ENCODE measurements at regions not wholly inside any gene's neighbourhood (a gene's known extent, or its start where the extent isn't known, plus 50 kb on each side); places are given as distances from the start of the nearest gene placed in this dataset.

GRCh38 chr22:47240116-47240515 is 477.7 kb downstream of the TBC1D22A start:
- H3K9ac ChIP-seq (ENCODE audit: low read depth, low read length) = no peak overlapping the region
- peaks cover 23% of the 10 kb centered on the region for H3K9me3 ChIP-seq (ENCODE audit: insufficient read depth, low read depth, low read length)
- no peak overlapping the region for H3K4me3 ChIP-seq (ENCODE audit: low read length)
- H3K36me3 ChIP-seq (ENCODE audit: insufficient read depth, low read depth, low read length) = no peaks in the 10 kb centered on the region
- H3K27ac ChIP-seq (ENCODE audit: low read length) = no peak overlapping the region
- H3K27me3 ChIP-seq (ENCODE audit: insufficient read depth, low read length) = no peaks in the 10 kb centered on the region
- no peaks in the 10 kb centered on the region for H3K4me1 ChIP-seq (ENCODE audit: insufficient read depth, low read length)

GRCh38 chr22:47239474-47239860 is 477.0 kb downstream of the TBC1D22A start:
- H3K36me3 ChIP-seq (ENCODE audit: insufficient read depth, low read depth, low read length) = no peaks in the 10 kb centered on the region
- H3K9ac ChIP-seq (ENCODE audit: low read depth, low read length) = no peak overlapping the region
- H3K4me1 ChIP-seq (ENCODE audit: insufficient read depth, low read length) = no peaks in the 10 kb centered on the region
- no peak overlapping the region for H3K4me3 ChIP-seq (ENCODE audit: low read length)
- H3K27ac ChIP-seq (ENCODE audit: low read length) = no peak overlapping the region
- peaks cover 27% of the 10 kb centered on the region for H3K9me3 ChIP-seq (ENCODE audit: insufficient read depth, low read depth, low read length)
- H3K27me3 ChIP-seq (ENCODE audit: insufficient read depth, low read length) = no peaks in the 10 kb centered on the region

DNA sequence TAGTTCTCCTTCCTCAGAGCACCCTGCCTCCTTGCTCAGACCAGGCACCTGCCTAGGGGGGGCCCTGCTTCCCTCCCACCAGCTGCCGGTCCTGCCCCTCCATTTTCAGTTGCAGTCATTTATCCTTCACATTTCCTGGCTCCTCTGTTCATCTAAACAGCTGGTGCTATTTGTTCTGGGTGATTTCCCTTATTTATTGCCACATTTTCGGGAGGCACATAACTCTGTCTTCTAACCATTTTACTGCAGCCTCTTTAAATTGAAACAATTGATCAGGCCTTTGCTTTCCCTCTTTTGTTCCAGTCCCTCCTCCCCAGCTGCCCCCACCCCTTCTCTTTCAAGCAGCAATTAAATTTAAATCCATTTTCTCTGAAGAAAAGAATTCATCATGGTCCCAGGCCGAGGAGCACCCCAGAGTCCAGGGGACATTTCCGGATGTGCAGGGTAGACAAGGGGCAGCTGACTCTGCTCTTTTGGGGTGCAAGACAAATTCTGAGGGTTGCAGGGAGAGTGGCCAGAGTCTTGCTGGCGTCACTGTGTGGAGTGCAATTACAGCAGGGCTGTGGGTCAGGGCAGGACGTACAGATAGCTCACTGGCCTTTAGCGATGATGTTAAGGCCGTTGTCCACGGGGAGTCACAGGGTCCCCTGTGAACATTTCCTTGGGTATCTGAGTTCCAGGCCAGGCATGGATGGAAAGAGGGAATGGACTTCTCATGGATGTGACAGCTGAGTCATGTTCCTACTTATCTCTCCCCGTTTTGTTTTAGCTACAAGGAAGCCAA is 476.4 kb downstream of the TBC1D22A start:
- Histone ChIP-seq H3K27ac (ENCODE audit: low read length) (no peak overlapping the region), H3K4me1 (ENCODE audit: insufficient read depth, low read length) (no peaks in the 10 kb centered on the region), H3K9me3 (ENCODE audit: insufficient read depth, low read depth, low read length) (peaks cover 27% of the 10 kb centered on the region), H3K9ac (ENCODE audit: low read depth, low read length) (no peak overlapping the region), H3K4me3 (ENCODE audit: low read length) (no peak overlapping the region), H3K36me3 (ENCODE audit: insufficient read depth, low read depth, low read length) (no peaks in the 10 kb centered on the region), H3K27me3 (ENCODE audit: insufficient read depth, low read length) (no peaks in the 10 kb centered on the region)

GRCh38 chr22:47237890-47238480 is 475.5 kb downstream of the TBC1D22A start:
- Histone ChIP-seq H3K27me3 (ENCODE audit: insufficient read depth, low read length) (no peaks in the 10 kb centered on the region), H3K36me3 (ENCODE audit: insufficient read depth, low read depth, low read length) (no peaks in the 10 kb centered on the region), H3K4me1 (ENCODE audit: insufficient read depth, low read length) (no peaks in the 10 kb centered on the region), H3K27ac (ENCODE audit: low read length) (no peak overlapping the region), H3K9ac (ENCODE audit: low read depth, low read length) (no peak overlapping the region), H3K4me3 (ENCODE audit: low read length) (no peak overlapping the region), H3K9me3 (ENCODE audit: insufficient read depth, low read depth, low read length) (peaks cover 28% of the 10 kb centered on the region)

GRCh38 chr22:47236718-47237117 is 474.3 kb downstream of the TBC1D22A start:
- H3K27me3 ChIP-seq (ENCODE audit: insufficient read depth, low read length) = no peaks in the 10 kb centered on the region
- no peak overlapping the region for H3K4me3 ChIP-seq (ENCODE audit: low read length)
- H3K36me3 ChIP-seq (ENCODE audit: insufficient read depth, low read depth, low read length) = no peaks in the 10 kb centered on the region
- H3K27ac ChIP-seq (ENCODE audit: low read length) = no peak overlapping the region
- no peak overlapping the region for H3K9ac ChIP-seq (ENCODE audit: low read depth, low read length)
- no peaks in the 10 kb centered on the region for H3K4me1 ChIP-seq (ENCODE audit: insufficient read depth, low read length)
- peaks cover 32% of the 10 kb centered on the region; the same call in 1 of the 2 replicates for H3K9me3 ChIP-seq (ENCODE audit: insufficient read depth, low read depth, low read length)

- H3K9ac ChIP-seq (ENCODE audit: low read depth, low read length) = no peak overlapping the region
- H3K27me3 ChIP-seq (ENCODE audit: insufficient read depth, low read length) = no peaks in the 10 kb centered on the region
- no peaks in the 10 kb centered on the region for H3K36me3 ChIP-seq (ENCODE audit: insufficient read depth, low read depth, low read length)
- peaks cover 38% of the 10 kb centered on the region for H3K9me3 ChIP-seq (ENCODE audit: insufficient read depth, low read depth, low read length)
- no peak overlapping the region for H3K4me3 ChIP-seq (ENCODE audit: low read length)
- H3K27ac ChIP-seq (ENCODE audit: low read length) = no peak overlapping the region
- no peaks in the 10 kb centered on the region for H3K4me1 ChIP-seq (ENCODE audit: insufficient read depth, low read length)
These were observed 473.7 kb downstream of the TBC1D22A start for GRCh38 chr22:47236161-47236560.

- Histone ChIP-seq H3K9ac (ENCODE audit: low read depth, low read length) (no peak overlapping the region), H3K27me3 (ENCODE audit: insufficient read depth, low read length) (no peaks in the 10 kb centered on the region), H3K27ac (ENCODE audit: low read length) (no peak overlapping the region), H3K36me3 (ENCODE audit: insufficient read depth, low read depth, low read length) (no peaks in the 10 kb centered on the region), H3K4me1 (ENCODE audit: insufficient read depth, low read length) (no peaks in the 10 kb centered on the region), H3K4me3 (ENCODE audit: low read length) (no peak overlapping the region), H3K9me3 (ENCODE audit: insufficient read depth, low read depth, low read length) (peaks cover 41% of the 10 kb centered on the region)
These were observed 471.1 kb downstream of the TBC1D22A start for GRCh38 chr22:47233316-47234243.

DNA sequence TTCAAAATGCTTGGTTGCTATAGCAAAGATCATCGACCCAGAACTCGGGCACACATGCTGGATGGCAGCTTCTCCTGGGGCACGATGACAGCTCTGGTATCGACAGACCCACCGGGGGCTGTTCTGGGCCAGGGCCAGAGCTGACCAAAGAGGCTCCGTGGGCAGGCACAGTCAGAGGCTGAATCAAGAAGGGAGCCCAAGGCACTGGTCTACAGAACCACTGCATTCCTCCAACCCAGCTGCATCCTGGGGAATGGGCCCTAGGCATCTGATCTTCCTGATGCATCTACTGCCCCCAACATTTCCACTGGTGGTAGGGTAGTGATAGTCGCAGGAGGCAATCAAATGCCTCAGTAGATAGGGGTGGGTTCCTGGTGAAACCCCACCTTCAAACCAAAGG is 470.3 kb downstream of the TBC1D22A start:
- Histone ChIP-seq H3K36me3 (ENCODE audit: insufficient read depth, low read depth, low read length) (no peaks in the 10 kb centered on the region), H3K9me3 (ENCODE audit: insufficient read depth, low read depth, low read length) (peaks cover 43% of the 10 kb centered on the region), H3K4me1 (ENCODE audit: insufficient read depth, low read length) (no peaks in the 10 kb centered on the region), H3K27ac (ENCODE audit: low read length) (no peak overlapping the region), H3K9ac (ENCODE audit: low read depth, low read length) (no peak overlapping the region), H3K27me3 (ENCODE audit: insufficient read depth, low read length) (no peaks in the 10 kb centered on the region), H3K4me3 (ENCODE audit: low read length) (no peak overlapping the region)

DNA sequence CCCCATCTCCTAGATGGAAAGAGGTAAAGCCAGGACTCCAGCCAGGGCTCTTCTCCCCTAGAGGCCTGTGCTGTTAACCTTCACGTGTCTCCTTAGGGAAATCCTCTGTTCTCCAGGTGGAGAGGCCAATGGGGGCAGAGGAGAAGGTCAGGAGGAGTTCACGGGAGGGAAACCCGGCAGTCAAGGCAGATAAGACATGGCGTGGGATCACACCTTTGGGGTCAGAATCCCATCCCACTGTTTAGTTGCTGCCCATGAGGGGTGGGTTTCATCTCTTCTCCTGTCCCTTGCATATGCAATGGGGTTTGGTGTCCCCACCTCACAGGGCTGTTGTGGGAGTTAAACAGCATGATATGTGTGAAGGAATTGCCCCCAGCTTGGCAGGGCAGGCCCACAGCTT is 469.7 kb downstream of the TBC1D22A start:
- H3K4me3 ChIP-seq (ENCODE audit: low read length) = no peak overlapping the region
- no peaks in the 10 kb centered on the region for H3K4me1 ChIP-seq (ENCODE audit: insufficient read depth, low read length)
- peaks cover 43% of the 10 kb centered on the region for H3K9me3 ChIP-seq (ENCODE audit: insufficient read depth, low read depth, low read length)
- no peak overlapping the region for H3K27ac ChIP-seq (ENCODE audit: low read length)
- H3K9ac ChIP-seq (ENCODE audit: low read depth, low read length) = no peak overlapping the region
- H3K36me3 ChIP-seq (ENCODE audit: insufficient read depth, low read depth, low read length) = no peaks in the 10 kb centered on the region
- H3K27me3 ChIP-seq (ENCODE audit: insufficient read depth, low read length) = no peaks in the 10 kb centered on the region

DNA sequence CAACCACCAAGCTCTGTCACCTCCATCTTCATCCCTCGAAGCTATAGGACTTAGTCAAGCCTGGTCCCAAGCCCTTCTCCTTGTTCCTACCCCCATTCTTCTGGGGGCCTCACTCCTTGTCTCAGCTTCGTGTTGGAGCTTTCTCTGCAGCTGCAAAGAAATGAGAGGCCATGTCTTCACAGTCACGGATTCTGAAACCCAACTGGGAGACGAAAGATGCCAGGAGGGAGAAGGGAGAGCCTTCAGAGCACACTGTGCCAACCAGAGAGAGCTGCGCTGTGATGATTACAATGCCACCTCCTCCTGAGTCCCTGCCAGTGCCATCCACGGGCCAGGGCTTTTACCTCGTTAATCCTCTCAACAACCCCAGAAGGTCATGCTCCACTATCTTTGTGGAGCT is 469.3 kb downstream of the TBC1D22A start:
- no peaks in the 10 kb centered on the region for H3K36me3 ChIP-seq (ENCODE audit: insufficient read depth, low read depth, low read length)
- peaks cover 43% of the 10 kb centered on the region for H3K9me3 ChIP-seq (ENCODE audit: insufficient read depth, low read depth, low read length)
- H3K9ac ChIP-seq (ENCODE audit: low read depth, low read length) = no peak overlapping the region
- no peak overlapping the region for H3K4me3 ChIP-seq (ENCODE audit: low read length)
- no peak overlapping the region for H3K27ac ChIP-seq (ENCODE audit: low read length)
- H3K4me1 ChIP-seq (ENCODE audit: insufficient read depth, low read length) = no peaks in the 10 kb centered on the region
- no peaks in the 10 kb centered on the region for H3K27me3 ChIP-seq (ENCODE audit: insufficient read depth, low read length)

DNA sequence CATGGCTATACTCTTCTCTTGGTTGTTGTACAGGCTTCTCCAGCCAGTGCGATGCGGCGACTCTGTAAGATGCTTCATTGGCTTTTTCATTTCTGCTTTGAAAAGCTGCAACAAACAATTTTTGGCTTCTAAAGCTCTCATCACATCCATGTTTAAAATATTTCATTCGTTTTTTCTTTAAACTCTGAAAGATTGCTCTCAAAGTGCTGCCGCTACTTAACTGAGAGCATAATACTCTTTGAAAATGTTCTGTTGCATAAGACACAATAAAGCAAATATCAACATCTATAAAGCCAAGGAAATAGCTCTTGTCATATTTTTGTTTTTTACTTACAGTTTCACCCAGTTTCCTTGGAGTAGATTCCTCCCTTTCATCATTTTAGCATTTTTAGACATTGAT is 468.3 kb downstream of the TBC1D22A start:
- Histone ChIP-seq H3K4me3 (ENCODE audit: low read length) (no peak overlapping the region), H3K4me1 (ENCODE audit: insufficient read depth, low read length) (no peaks in the 10 kb centered on the region), H3K36me3 (ENCODE audit: insufficient read depth, low read depth, low read length) (no peaks in the 10 kb centered on the region), H3K9me3 (ENCODE audit: insufficient read depth, low read depth, low read length) (peaks cover 43% of the 10 kb centered on the region), H3K27ac (ENCODE audit: low read length) (no peak overlapping the region), H3K9ac (ENCODE audit: low read depth, low read length) (no peak overlapping the region), H3K27me3 (ENCODE audit: insufficient read depth, low read length) (no peaks in the 10 kb centered on the region)

Data from iPS-20b (cell line).